PC-9 (cell line): ENCODE measurements at regions not wholly inside any gene's neighbourhood (a gene's known extent, or its start where the extent isn't known, plus 50 kb on each side); places are given as distances from the start of the nearest gene placed in this dataset.

Experiments used
- CTCF ChIP-seq: fragments of 200-600 bp; sonication (generic); conservative IDR thresholded peaks from 2 replicates; pipeline ENCODE4 v1.6.1; 2017; ENCODE audit warnings: mixed run types, antibody characterized with exemption, mild to moderate bottlenecking, moderate library complexity
- EZH2 ChIP-seq: fragments of 200-600 bp; sonication (generic); IDR thresholded peaks from 2 replicates; pipeline ENCODE4 v1.8.0; 2017; ENCODE audit warnings: antibody characterized with exemption, low read depth

GRCh38 chr12:25764409-25764808 is 194.1 kb upstream of the RASSF8 start:
- TF ChIP-seq CTCF (no peak), EZH2 (no peak)
